Stimulated activated effector memory CD8-positive, alpha-beta T cell treated with anti-CD3 and anti-CD28 coated beads, Interleukin-12 subunit alpha, Interleukin-12 subunit beta, amount 100 ng/mL, for 72 hours (primary cell): ENCODE measurements at regions not wholly inside any gene's neighbourhood (a gene's known extent, or its start where the extent isn't known, plus 50 kb on each side); places are given as distances from the start of the nearest gene placed in this dataset.
"Not testable (repeated sequence)": the region's sequence is repeated elsewhere in the genome, so short reads cannot be mapped to it uniquely, and the experiment has no call there.

Experiments
- ATAC-seq: fragments of 150-1000 bp; cut with Tn5 transposase; 2 replicates; pipeline ENCODE4 v1.10.0; 2021
- DNase-seq, 2 donors: peaks; one replicate each; pipeline ENCODE4 v3.0.0; 2021 to 2022; ENCODE audit warnings: low spot score in 2 of 2
- H3K27ac Mint-ChIP-seq: one replicate; pipeline ENCODE4 v1.8.0; 2022; ENCODE audit warnings: mild to moderate bottlenecking, mixed read lengths
- H3K36me3 Mint-ChIP-seq: one replicate; pipeline ENCODE4 v1.8.0; 2022; ENCODE audit warnings: mild to moderate bottlenecking, mixed read lengths
- H3K4me1 Mint-ChIP-seq: one replicate; pipeline ENCODE4 v1.8.0; 2022; ENCODE audit warnings: mixed read lengths
- H3K4me3 Mint-ChIP-seq: one replicate; pipeline ENCODE4 v1.8.0; 2022; ENCODE audit warnings: mild to moderate bottlenecking, mixed read lengths
- H3K9me3 Mint-ChIP-seq: one replicate; pipeline ENCODE4 v1.8.0; 2022; ENCODE audit warnings: mixed read lengths

GRCh38 chr15:68495981-68496705 is 64.2 kb upstream of the ITGA11 start:
- H3K4me3 Mint-ChIP-seq, result no peak overlapping the region
- H3K27ac Mint-ChIP-seq, result no peak overlapping the region
- H3K9me3 Mint-ChIP-seq, result no peaks in the 10 kb centered on the region
- H3K4me1 Mint-ChIP-seq, result no peaks in the 10 kb centered on the region
- no peaks in the 10 kb centered on the region for H3K36me3 Mint-ChIP-seq
- DNase-seq (no peak), ATAC-seq (no peak)

GRCh38 chr15:68496751-68497150 is 64.8 kb upstream of the ITGA11 start:
- H3K9me3 Mint-ChIP-seq, ATAC-seq, H3K4me1 Mint-ChIP-seq, H3K27ac Mint-ChIP-seq, H3K36me3 Mint-ChIP-seq, DNase-seq, H3K4me3 Mint-ChIP-seq: not testable (repeated sequence)

DNA sequence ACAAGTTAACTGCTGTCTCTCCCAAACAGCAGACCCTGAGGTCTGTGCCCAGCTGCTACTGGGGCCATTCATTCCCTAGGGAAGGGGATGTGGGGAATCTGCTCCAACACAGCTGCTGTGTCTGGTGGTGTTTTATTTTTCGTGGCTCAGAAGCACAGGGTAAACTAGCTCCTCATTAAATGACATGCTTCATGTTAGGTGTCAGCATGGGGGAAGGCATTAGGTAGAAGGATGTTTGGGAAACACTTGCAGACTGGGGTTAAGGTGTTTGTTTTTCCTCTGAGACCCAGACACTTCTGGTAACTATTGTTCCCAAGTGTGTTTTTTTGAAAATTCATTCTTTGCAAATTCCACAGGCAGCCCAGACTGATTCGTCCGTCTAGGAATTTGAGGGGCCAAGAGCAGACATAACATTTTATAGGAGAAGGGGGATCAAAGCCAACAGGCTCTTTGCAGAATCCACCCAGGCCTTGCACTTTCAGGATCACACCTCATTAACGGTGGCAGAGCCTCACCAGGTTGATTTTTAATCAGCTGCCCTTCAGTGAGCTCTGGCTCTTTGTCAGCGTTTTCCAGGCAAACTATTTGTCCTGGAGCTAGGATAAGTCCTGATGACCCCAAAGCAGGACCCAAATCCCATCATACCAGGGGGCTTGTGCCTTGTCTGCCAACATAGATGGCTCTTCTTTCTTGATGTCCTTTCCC is 65.4 kb upstream of the ITGA11 start:
- Mint-ChIP-seq H3K4me1 (no peaks in the 10 kb centered on the region), H3K9me3 (no peaks in the 10 kb centered on the region), H3K27ac (no peak overlapping the region), H3K36me3 (no peaks in the 10 kb centered on the region), H3K4me3 (no peak overlapping the region)
- no peak for ATAC-seq
- DNase-seq, result no peak

DNA sequence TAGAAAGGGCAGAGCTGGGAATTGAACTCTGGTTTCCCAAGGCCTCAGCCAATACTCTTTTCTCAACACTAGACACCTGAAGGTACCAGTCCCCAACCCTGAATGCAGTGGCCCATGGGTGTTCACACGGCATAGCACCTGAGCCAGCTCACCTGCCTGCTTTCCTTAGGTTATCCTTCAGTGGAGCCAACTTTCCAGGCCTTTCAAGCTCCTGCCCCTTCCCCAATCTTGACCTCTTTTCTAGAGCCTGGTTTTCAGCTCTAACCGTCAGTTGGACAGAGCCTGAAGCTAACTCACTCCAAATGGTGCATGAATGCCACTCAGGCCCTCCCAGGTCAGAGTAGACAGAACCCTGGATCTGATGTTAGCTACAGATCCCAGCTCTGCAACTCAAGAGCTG is 66.1 kb upstream of the ITGA11 start:
- no peaks in the 10 kb centered on the region for H3K4me1 Mint-ChIP-seq
- H3K36me3 Mint-ChIP-seq, result no peaks in the 10 kb centered on the region
- no peaks in the 10 kb centered on the region for H3K9me3 Mint-ChIP-seq
- DNase-seq (no peak), ATAC-seq (no peak)
- H3K4me3 Mint-ChIP-seq, result no peak overlapping the region
- no peak overlapping the region for H3K27ac Mint-ChIP-seq

- Mint-ChIP-seq H3K36me3 (no peaks in the 10 kb centered on the region), H3K4me3 (no peak overlapping the region), H3K9me3 (no peaks in the 10 kb centered on the region), H3K27ac (no peak overlapping the region), H3K4me1 (no peaks in the 10 kb centered on the region)
- ATAC-seq (no peak), DNase-seq (no peak)
Measured at GRCh38 chr15:68499620-68500312, 67.8 kb upstream of the ITGA11 start.

- Mint-ChIP-seq H3K36me3 (no peaks in the 10 kb centered on the region), H3K4me1 (no peaks in the 10 kb centered on the region), H3K27ac (no peak overlapping the region), H3K4me3 (no peak overlapping the region), H3K9me3 (no peaks in the 10 kb centered on the region)
- ATAC-seq, result no peak
- DNase-seq, result no peak
Measured at GRCh38 chr15:68500363-68501258, 68.6 kb upstream of the ITGA11 start.

- Mint-ChIP-seq H3K27ac (no peak overlapping the region), H3K4me3 (no peak overlapping the region), H3K9me3 (no peaks in the 10 kb centered on the region), H3K4me1 (no peaks in the 10 kb centered on the region), H3K36me3 (no peaks in the 10 kb centered on the region)
- ATAC-seq, result no peak
- DNase-seq, result no peak
Measured at GRCh38 chr15:68501259-68501591, 69.3 kb upstream of the ITGA11 start.

GRCh38 chr15:68501616-68502015 is 69.7 kb upstream of the ITGA11 start:
- H3K4me3 Mint-ChIP-seq, result no peak overlapping the region
- no peaks in the 10 kb centered on the region for H3K9me3 Mint-ChIP-seq
- DNase-seq, result no peak
- ATAC-seq, result no peak
- H3K27ac Mint-ChIP-seq, result no peak overlapping the region
- no peaks in the 10 kb centered on the region for H3K4me1 Mint-ChIP-seq
- no peaks in the 10 kb centered on the region for H3K36me3 Mint-ChIP-seq

DNA sequence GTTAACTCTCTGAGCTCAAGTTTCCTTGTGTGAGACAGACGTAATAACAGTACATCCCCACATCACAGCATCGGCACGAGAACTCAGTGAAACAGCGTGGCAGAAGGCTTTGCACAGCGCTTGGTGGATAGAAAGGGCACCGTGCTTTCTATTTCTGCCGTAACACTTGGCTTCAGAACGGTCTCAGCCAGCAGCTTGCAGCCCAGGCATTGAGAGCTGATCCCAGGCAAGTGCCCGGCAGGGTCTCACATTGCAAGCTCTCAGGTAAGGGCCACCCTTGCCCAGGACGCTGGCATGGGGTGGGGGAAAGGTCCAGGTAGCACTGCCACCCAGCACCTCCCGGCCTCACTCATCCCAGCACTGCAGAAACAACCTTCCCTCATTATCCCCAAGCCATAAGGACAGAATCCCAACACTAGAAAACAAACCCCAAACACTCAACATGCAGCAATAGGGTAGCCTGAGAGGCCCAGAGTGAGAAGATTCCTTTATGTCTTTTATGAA is 70.5 kb upstream of the ITGA11 start:
- ATAC-seq (no peak), DNase-seq (no peak)
- H3K9me3 Mint-ChIP-seq, result no peaks in the 10 kb centered on the region
- H3K27ac Mint-ChIP-seq, result no peak overlapping the region
- H3K4me1 Mint-ChIP-seq, result no peaks in the 10 kb centered on the region
- no peak overlapping the region for H3K4me3 Mint-ChIP-seq
- no peaks in the 10 kb centered on the region for H3K36me3 Mint-ChIP-seq

DNA sequence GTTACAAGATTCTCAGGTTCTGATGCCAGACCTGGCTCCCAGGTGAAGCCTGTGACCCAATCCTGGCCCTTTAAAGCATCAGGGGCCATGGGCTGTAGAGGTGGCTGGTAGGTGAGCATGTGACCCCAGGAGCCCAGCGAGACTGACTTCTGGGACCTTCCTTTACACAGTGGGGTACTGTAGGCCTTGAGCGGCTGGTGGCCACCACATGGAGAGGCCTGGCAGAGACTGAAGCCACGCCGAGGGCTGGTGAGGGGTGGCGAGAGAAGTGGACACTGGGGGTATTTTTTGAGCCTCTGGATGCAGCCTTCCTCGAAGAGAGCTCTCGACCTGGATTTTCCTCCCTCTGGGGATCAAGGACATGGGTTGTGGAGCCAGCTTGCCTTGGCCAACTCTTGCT is 71.2 kb upstream of the ITGA11 start:
- Mint-ChIP-seq H3K4me3 (no peak overlapping the region), H3K36me3 (no peaks in the 10 kb centered on the region), H3K27ac (no peak overlapping the region), H3K9me3 (no peaks in the 10 kb centered on the region), H3K4me1 (no peaks in the 10 kb centered on the region)
- DNase-seq, result no peak
- no peak for ATAC-seq

DNA sequence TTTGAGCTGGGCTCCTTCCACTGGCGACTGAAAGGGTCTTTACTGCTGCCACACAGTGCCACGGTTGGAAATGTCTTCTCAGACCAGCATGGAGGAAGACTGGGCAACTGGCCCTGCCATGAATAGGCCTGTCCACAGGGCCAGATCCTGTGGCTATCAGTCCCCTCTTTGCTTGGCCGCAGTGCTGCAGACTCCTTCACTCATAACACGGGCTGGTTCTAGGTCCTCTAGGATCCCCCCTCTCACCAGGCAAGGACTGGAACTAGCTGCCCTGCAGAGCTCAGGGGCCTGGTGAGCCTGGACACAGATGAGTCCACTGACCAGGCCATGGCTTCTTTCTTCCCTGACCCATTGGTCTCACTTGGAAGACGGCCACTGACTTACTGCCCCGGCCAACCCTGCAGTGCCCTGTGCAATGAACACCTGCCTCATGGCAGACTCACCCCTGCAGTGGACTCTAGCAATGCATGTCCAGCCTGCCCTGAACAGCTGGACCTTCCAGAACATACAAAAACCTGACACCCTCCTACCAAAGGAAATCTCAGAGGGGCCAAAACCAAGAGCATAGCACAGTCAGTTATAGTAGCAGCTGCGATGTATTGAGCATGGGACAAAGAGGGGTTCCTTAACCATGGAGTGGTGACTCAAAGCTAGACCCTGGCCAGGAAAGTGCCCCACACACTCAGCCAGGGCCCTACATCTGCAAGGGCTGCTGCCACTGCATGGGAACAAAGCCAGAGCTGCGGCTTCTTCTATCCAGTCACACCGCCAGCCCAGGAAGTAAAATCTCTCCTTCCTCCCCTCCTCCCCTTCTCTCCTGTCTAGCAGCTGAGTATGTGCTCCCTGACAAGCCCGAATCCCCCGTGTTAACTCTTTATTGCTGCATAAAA is 72.1 kb upstream of the ITGA11 start:
- no peaks in the 10 kb centered on the region for H3K9me3 Mint-ChIP-seq
- H3K27ac Mint-ChIP-seq, result no peak overlapping the region
- no peaks in the 10 kb centered on the region for H3K36me3 Mint-ChIP-seq
- H3K4me3 Mint-ChIP-seq, result no peak overlapping the region
- H3K4me1 Mint-ChIP-seq, result no peaks in the 10 kb centered on the region
- DNase-seq (no peak), ATAC-seq (no peak)

- Mint-ChIP-seq H3K4me3 (no peak overlapping the region), H3K27ac (no peak overlapping the region), H3K9me3 (no peaks in the 10 kb centered on the region), H3K4me1 (no peaks in the 10 kb centered on the region), H3K36me3 (no peaks in the 10 kb centered on the region)
- no peak for ATAC-seq
- no peak for DNase-seq
Measured at GRCh38 chr15:68504681-68505170, 72.8 kb upstream of the ITGA11 start.

GRCh38 chr15:68506071-68506470 is 72.7 kb upstream of the CORO2B start:
- ATAC-seq (no peak), DNase-seq (no peak)
- Mint-ChIP-seq H3K9me3 (no peaks in the 10 kb centered on the region), H3K4me1 (no peaks in the 10 kb centered on the region), H3K4me3 (no peak overlapping the region), H3K36me3 (no peaks in the 10 kb centered on the region), H3K27ac (no peak overlapping the region)

- H3K4me3 Mint-ChIP-seq, result no peak overlapping the region
- ATAC-seq (no peak), DNase-seq (peak in 1 of 2 donors; percentile 12)
- H3K36me3 Mint-ChIP-seq, result no peaks in the 10 kb centered on the region
- no peaks in the 10 kb centered on the region for H3K4me1 Mint-ChIP-seq
- no peaks in the 10 kb centered on the region for H3K9me3 Mint-ChIP-seq
- no peak overlapping the region for H3K27ac Mint-ChIP-seq
Measured at GRCh38 chr15:68507447-68507846, 71.3 kb upstream of the CORO2B start.
